GM04504 (cell line): ENCODE measurements at regions not wholly inside any gene's neighbourhood (a gene's known extent, or its start where the extent isn't known, plus 50 kb on each side); places are given as distances from the start of the nearest gene placed in this dataset.

Experiments used
- DNase-seq: peaks from one replicate; pipeline ENCODE4 v3.0.0-alpha.2; 2012; ENCODE audit warnings: low read depth

GRCh38 chr5:29811914-29812679, 1381.4 kb upstream of the CDH6 start:
- no peak for DNase-seq

GRCh38 chr5:29805804-29806203, 1387.7 kb upstream of the CDH6 start:
- DNase-seq = no peak

GRCh38 chr5:29800752-29801151, 1392.7 kb upstream of the CDH6 start:
- DNase-seq = no peak

DNA sequence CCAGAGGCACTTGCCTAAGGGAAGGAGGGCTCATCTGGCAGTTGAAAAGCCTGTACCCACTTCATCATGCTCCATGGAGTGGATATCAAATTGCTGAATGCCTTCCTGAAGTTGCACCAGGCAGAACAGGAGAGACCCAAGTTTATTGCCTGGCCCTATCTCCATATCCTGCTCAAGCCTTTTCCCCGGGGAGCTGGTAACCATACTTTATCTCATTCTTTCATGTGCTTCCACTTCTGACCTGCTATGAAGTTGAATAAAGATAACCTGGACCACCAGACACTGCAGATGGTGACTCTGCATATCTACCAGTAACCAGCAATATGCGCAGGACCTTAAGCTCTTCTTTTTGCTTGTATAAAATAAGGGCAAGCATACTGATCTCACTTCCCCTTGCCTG, 1397.5 kb upstream of the CDH6 start:
- DNase-seq = no peak

DNA sequence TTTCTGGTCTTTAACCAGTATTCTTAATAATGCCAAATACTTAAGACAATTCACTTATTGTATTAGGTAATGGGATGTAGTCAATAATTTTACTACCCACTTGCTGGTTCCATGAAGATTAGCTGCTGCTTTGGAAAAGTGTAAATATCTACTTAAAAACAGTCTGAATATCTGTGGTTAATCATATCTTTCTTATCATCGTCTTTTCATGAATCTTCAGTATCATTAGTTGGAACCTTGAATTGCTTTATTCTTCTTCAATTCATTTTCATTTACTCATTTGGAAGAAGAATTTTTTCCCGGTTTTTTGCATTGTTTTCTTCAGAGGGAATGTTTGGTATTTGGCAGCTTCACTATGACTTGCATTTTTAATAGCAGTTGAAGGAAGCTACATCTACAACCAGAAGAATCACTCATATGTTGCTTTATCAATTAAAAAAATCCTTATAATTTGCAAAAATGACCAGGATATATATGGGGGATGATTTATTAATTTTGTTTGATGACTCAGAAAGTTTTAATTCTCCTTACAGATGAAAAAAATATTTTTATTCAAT, 1398.3 kb upstream of the CDH6 start:
- DNase-seq = no peak

GRCh38 chr5:29794141-29794787, 1399.2 kb upstream of the CDH6 start:
- no peak for DNase-seq

DNA sequence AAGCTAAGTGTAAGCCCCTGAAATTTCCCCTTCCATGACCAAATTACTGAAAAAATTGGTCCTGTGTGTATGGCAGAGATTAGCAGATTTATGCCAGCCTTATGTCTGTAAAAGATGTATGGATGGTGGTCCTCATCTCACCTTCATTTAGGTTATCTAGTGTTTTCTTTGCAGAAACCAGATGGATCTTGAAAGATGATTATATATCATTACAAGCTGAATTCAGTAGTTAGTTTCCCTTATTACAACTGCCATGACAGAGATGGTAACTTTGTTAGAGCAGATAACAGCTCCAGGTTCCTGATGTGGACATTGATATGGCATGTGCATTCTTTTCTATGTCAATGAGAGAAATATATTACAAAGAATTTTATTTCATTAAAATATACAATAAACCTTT, 1403.2 kb upstream of the CDH6 start:
- no peak for DNase-seq

- no peak for DNase-seq
These were observed 1413.1 kb upstream of the CDH6 start for GRCh38 chr5:29780401-29780800.

DNA sequence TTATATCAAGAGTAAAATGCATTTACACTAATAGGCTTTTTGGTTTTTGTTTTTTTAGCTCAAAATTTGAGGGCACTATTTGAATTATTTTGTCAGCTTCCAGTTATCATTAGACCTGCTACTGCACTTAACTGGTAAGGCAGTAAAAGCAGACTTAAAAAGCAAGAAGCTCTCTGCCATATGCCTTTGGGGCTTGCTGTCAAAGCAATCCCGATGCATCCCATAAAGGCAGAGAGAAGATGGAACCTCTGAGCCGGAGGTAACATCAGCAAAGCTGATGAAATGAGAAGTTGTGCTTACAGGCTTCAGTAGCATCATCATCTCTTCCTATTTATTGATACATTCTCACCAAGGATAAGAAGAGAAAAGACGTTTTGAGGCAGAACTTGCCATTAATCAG, 1414.3 kb upstream of the CDH6 start:
- no peak for DNase-seq

- DNase-seq = no peak
These were observed 1416.1 kb upstream of the CDH6 start for GRCh38 chr5:29777373-29777772.

DNA sequence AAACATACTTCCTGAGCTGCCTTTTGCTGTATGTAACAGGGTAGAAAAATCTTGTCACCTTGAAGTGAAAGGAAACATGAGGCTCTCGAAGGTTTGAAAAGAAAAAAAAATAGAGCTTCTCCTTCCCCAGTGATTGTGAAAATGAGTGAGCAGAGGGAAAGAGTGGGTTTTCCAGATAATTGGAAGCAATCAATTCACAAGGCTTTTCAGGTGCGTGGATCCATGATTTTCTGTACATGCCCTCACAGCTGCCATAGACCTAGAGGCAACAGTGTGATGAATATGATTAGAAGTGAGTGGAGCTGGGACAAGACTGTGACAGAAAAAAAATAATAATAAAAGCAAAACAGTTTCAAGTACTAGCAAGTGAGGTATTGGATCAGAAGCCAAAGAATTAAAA, 1422.5 kb upstream of the CDH6 start:
- DNase-seq = no peak

DNA sequence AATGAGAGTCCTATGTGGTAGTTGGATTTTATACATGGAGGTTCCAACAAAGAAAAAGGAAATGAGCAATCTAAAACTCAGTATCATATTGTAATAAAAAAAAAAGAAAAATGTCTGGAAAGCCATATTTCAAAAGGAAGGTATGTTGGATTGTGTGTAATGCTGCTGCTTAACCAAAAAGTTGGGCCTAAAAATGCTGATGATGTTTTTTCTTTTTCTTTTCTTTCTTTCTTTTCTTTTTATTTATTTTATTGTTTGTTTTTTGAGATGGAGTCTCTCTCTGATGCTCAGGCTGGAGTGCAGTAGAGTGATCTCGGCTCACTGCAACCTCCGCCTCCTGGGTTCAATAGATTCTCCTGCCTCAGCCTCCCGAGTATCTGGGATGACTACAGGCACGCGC, 1424.0 kb upstream of the CDH6 start:
- no peak for DNase-seq

DNA sequence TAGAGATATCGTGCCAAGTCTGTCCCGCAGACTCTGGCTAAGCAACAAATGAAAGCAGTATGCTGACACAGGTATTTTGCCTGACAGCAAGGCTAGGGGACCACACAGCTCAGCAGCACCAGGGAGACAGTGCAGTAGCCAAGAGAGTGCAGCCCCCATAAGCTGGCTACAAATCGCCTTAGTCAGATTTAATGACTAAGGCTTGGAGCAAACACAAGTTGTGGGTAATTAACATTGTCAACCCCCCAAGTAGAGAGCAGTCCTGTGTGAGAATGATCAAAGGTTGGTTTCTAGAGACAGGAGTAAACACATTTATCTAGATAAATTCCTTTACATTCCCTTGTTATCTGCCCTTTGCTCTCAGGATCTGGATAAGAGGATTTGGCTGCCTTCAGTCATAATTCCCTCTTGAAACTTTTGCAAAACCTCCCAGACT, 1434.5 kb upstream of the CDH6 start:
- DNase-seq = no peak

DNA sequence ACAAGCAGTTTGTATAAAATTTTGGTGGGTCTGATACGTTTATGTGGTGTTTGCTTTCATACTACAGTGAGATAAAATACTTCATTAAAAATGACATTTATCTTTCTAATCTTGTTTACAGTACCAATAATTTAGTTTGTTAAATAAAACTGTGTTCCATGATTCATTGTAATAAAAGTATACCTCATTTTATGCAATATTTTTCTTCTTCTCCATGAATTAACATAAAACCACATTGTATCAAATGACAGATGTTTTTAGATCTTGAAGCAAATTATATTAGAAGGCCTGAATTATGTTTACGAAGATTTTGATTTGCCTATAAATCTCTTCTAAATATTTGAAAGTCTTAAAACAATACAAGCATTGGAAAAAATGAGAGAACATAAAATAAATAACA, 1443.0 kb upstream of the CDH6 start:
- DNase-seq = no peak

GRCh38 chr5:29744618-29745017, 1448.9 kb upstream of the CDH6 start:
- DNase-seq = no peak

DNA sequence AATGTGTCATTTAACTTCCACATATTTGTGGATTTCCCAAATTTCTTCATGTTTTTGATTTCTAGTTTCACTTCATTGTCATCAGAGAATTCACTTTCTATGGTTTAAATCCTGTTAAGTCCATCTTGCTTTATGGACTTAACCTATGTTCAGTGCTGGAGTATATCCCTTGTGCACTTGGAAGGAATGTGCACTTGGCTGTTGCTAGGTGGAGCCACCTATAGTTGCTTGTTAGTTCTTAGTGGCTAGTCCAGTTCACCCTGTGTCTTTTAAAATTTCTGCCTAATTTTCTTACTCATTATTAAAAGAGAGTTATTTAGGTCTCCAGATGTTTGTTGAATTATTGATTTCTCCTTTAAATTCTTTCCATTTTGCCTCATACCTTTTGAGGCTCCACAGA, 1472.5 kb upstream of the CDH6 start:
- no peak for DNase-seq

GRCh38 chr5:29719171-29719570, 1474.3 kb upstream of the CDH6 start:
- no peak for DNase-seq

- DNase-seq = no peak
These were observed 1478.3 kb upstream of the CDH6 start for GRCh38 chr5:29715167-29715566.

DNA sequence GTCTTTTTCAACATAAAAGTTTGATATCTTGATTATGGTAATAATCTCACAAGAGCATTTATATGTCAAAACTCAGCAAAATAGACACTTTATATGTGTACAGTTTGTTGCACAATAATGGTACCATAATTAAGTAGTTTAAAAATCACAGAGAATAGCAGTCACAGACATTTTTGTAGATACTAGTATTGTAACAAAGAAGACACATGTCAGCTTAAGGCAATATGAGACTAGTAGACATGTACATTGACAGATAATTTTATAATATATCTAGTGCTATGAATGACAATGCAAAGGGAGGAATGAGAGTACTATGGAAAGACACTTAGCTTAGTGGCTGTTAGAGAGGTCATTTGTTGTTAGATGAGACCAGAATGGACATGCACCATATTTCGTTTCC, 1490.6 kb upstream of the CDH6 start:
- no peak for DNase-seq

- no peak for DNase-seq
These were observed 1491.9 kb upstream of the CDH6 start for GRCh38 chr5:29701600-29701999.

GRCh38 chr5:29697785-29698414, 1495.6 kb upstream of the CDH6 start:
- DNase-seq = no peak

- no peak for DNase-seq
These were observed 1496.2 kb upstream of the CDH6 start for GRCh38 chr5:29697278-29697677.

GRCh38 chr5:29672678-29673077, 1520.8 kb upstream of the CDH6 start:
- DNase-seq = no peak
